ENCODE measurements at regions not wholly inside any gene's neighbourhood (a gene's known extent, or its start where the extent isn't known, plus 50 kb on each side); places are given as distances from the start of the nearest gene placed in this dataset.
"Not testable (repeated sequence)": the region's sequence is repeated elsewhere in the genome, so short reads cannot be mapped to it uniquely, and the experiment has no call there.

DNA sequence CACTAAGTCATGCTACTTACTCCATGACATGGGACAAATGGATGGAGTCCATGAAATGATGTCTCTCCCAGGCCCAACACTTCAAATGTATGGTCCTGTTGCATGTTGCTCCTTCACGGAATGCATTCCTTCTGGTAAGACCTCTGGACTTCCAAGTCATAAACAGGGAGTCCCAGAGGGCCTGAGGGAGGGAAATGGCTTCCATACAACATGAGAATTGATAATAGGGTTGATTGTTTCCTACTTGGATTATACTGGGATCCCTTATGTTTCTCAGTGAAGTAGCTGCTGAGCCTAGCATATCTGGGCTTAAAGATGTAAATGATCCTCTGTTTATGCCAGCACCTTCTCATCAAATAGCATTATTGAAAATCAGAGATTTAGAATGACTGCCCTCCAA lies 104.2 kb upstream of the MAGI3 start:
- no peak overlapping the region for H3K27ac ChIP-seq (ENCODE audit: low read depth, low read length)
- no peaks in the 10 kb centered on the region for H3K36me3 ChIP-seq (ENCODE audit: control insufficient read depth in 1 of 2, insufficient read depth in 2 of 2, low read length in 2 of 2)
- no peak overlapping the region for H3K9ac ChIP-seq (ENCODE audit: low read depth in 1 of 2, low read length in 2 of 2)
- H3K4me3 ChIP-seq (ENCODE audit: low read depth in 1 of 2, low read length in 2 of 2), result no peak overlapping the region
- H3K4me1 ChIP-seq (ENCODE audit: control insufficient read depth in 1 of 2, insufficient read depth in 2 of 2, low read length in 2 of 2), result no peaks in the 10 kb centered on the region
- H3K9me3 ChIP-seq (ENCODE audit: control insufficient read depth in 1 of 2, low read length in 2 of 2), result no peaks in the 10 kb centered on the region
- no peaks in the 10 kb centered on the region for H3K27me3 ChIP-seq (ENCODE audit: control insufficient read depth in 1 of 2, insufficient read depth in 2 of 2, low read length in 2 of 2)

DNA sequence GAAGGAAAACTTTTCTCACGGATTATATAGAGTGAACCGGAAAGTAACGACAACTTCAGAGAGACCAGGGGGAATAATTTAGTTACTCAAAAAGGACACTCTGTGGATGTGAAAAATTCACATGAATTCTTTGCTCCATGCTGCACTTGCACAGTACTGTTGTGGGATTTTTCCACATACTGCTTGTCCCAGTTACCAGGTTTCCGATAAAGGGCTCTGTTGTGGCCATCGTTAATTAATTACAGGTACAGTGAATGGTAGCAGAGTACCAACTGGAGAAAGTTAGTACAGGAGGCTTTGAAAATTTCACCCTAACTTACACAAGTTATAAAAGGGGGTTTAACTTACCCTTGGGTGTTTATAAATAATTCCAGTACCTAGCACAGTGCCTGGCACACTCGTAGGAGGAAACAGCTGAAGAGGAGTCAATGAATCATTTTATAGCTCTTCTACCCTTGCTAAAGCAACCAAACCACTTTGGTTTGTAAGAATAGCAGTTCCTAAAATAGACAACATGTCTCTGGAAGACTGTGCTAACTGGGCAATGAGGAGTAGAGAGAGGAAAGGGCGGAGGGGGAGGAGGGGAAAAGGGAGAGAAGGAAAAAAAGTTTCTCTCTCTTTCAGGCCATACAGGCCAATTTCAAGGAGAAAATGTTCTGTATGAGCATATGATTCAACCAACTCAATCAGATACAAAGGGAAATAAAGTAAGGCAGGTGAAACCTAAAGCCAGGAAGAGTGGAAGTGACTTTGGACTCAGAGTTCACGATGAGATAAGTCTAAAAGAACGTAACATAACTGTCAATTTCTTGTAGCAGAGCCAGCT lies 98.3 kb upstream of the MAGI3 start:
- H3K9ac ChIP-seq (ENCODE audit: low read depth in 1 of 2, low read length in 2 of 2), result no peak overlapping the region
- H3K27me3 ChIP-seq (ENCODE audit: control insufficient read depth in 1 of 2, insufficient read depth in 2 of 2, low read length in 2 of 2), result no peaks in the 10 kb centered on the region
- no peaks in the 10 kb centered on the region for H3K9me3 ChIP-seq (ENCODE audit: control insufficient read depth in 1 of 2, low read length in 2 of 2)
- H3K4me3 ChIP-seq (ENCODE audit: low read depth in 1 of 2, low read length in 2 of 2), result no peak overlapping the region
- no peaks in the 10 kb centered on the region for H3K36me3 ChIP-seq (ENCODE audit: control insufficient read depth in 1 of 2, insufficient read depth in 2 of 2, low read length in 2 of 2)
- H3K4me1 ChIP-seq (ENCODE audit: control insufficient read depth in 1 of 2, insufficient read depth in 2 of 2, low read length in 2 of 2), result peaks cover 0 to 26% of the 10 kb centered on the region in 2 donors
- no peak overlapping the region for H3K27ac ChIP-seq (ENCODE audit: low read depth, low read length)

DNA sequence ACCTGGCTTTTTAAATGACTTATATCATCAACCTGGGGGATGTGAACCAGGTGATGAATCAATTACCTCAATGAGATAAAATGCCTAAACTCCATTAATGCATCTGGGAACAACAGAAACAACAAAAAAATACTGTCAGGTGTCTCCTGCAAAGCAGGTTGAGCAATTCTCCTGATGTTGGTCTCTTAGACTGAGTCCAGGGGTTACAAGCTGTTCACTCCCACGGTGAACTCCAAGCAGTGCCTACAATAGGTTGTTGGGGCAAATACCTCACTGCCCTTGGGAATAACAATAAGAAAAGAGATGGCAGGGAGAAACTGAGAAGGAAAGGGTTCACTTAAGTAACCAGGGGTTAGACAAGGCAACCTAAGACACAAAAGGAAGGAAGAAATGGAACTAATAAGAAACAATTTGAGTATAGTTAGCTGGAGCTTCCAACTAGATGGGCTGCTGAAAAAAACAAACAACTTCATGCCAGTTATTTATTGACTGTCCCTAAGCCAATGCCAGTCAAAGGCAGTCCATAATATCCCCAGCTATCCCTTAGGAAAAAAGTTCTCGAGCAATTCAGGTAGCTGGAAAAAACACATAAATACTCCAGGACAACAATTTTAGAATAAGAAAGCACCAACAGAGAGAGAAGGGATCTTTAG lies 97.6 kb upstream of the MAGI3 start:
- H3K27ac ChIP-seq (ENCODE audit: low read depth, low read length), result no peak overlapping the region
- no peaks in the 10 kb centered on the region for H3K9me3 ChIP-seq (ENCODE audit: control insufficient read depth in 1 of 2, low read length in 2 of 2)
- H3K27me3 ChIP-seq (ENCODE audit: control insufficient read depth in 1 of 2, insufficient read depth in 2 of 2, low read length in 2 of 2), result no peaks in the 10 kb centered on the region
- no peaks in the 10 kb centered on the region for H3K36me3 ChIP-seq (ENCODE audit: control insufficient read depth in 1 of 2, insufficient read depth in 2 of 2, low read length in 2 of 2)
- H3K4me1 ChIP-seq (ENCODE audit: control insufficient read depth in 1 of 2, insufficient read depth in 2 of 2, low read length in 2 of 2), result peaks cover 0 to 26% of the 10 kb centered on the region in 2 donors
- H3K9ac ChIP-seq (ENCODE audit: low read depth in 1 of 2, low read length in 2 of 2), result no peak overlapping the region
- H3K4me3 ChIP-seq (ENCODE audit: low read depth in 1 of 2, low read length in 2 of 2), result no peak overlapping the region

DNA sequence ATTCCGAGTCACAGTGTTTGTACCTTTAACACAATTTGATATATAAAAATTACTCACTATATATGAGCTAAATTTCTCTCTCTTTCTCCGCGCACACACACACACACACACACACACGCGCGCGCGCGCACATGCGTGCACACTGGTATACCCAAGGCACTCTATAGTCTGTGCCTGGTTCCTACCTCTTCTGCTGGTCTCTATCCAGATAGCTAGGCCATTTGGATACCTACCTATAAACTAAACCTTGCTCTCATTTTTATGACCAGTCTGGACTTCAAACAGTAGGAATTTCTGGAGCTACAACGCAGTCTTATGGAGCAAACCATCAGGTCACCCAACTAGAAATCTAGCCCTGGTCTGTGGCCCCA lies 97.1 kb upstream of the MAGI3 start:
- H3K27ac ChIP-seq (ENCODE audit: low read depth, low read length), result no peak overlapping the region
- no peaks in the 10 kb centered on the region for H3K36me3 ChIP-seq (ENCODE audit: control insufficient read depth in 1 of 2, insufficient read depth in 2 of 2, low read length in 2 of 2)
- H3K9ac ChIP-seq (ENCODE audit: low read depth in 1 of 2, low read length in 2 of 2), result no peak overlapping the region
- H3K27me3 ChIP-seq (ENCODE audit: control insufficient read depth in 1 of 2, insufficient read depth in 2 of 2, low read length in 2 of 2), result no peaks in the 10 kb centered on the region
- H3K9me3 ChIP-seq (ENCODE audit: control insufficient read depth in 1 of 2, low read length in 2 of 2), result no peaks in the 10 kb centered on the region
- peaks cover 0 to 26% of the 10 kb centered on the region in 2 donors for H3K4me1 ChIP-seq (ENCODE audit: control insufficient read depth in 1 of 2, insufficient read depth in 2 of 2, low read length in 2 of 2)
- H3K4me3 ChIP-seq (ENCODE audit: low read depth in 1 of 2, low read length in 2 of 2), result no peak overlapping the region

DNA sequence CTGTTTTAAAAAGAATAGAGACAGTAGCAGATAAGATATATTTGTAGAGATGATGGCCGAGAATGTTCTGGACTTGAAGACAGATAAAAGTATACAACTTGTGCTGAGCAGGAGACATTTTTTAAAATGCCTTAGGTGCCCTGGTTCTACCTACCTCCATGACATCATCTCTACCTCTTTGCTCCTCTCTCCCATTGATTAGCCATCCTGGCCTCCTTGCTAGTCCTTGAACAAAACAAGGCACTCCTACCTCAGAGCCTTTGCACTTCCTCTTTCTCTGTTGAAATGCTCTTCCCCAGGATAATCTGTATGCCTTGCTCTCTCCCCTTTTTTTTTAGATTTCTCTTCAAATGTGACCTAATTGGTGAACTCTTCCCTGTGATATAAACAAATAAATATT lies 92.6 kb upstream of the MAGI3 start:
- H3K27me3 ChIP-seq (ENCODE audit: control insufficient read depth in 1 of 2, insufficient read depth in 2 of 2, low read length in 2 of 2), result no peaks in the 10 kb centered on the region
- H3K4me1 ChIP-seq (ENCODE audit: control insufficient read depth in 1 of 2, insufficient read depth in 2 of 2, low read length in 2 of 2), result peaks cover 0 to 11% of the 10 kb centered on the region in 2 donors
- H3K9me3 ChIP-seq (ENCODE audit: control insufficient read depth in 1 of 2, low read length in 2 of 2), result no peaks in the 10 kb centered on the region
- no peak overlapping the region for H3K9ac ChIP-seq (ENCODE audit: low read depth in 1 of 2, low read length in 2 of 2)
- no peak overlapping the region for H3K4me3 ChIP-seq (ENCODE audit: low read depth in 1 of 2, low read length in 2 of 2)
- no peak overlapping the region for H3K27ac ChIP-seq (ENCODE audit: low read depth, low read length)
- no peaks in the 10 kb centered on the region for H3K36me3 ChIP-seq (ENCODE audit: control insufficient read depth in 1 of 2, insufficient read depth in 2 of 2, low read length in 2 of 2)

DNA sequence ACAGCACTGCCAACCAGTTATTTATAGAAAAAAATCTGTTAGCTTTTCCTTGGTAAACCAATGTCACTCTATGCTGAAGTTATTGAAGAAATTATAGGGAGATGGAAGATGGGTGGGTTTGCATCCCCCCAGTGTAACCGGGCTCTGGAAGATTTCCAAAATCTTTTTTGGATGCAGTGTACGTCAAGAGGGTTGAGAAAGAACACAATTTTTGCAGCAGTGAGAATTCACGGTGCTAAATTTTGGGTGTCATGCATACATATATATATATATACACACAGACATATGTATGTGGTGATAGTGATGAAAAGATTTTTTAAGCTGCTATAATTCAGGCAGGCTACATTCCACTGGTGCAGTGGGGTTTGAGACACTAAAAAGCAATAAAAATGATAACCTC lies 91.4 kb upstream of the MAGI3 start:
- H3K27ac ChIP-seq (ENCODE audit: low read depth, low read length), result no peak overlapping the region
- no peaks in the 10 kb centered on the region for H3K27me3 ChIP-seq (ENCODE audit: control insufficient read depth in 1 of 2, insufficient read depth in 2 of 2, low read length in 2 of 2)
- H3K36me3 ChIP-seq (ENCODE audit: control insufficient read depth in 1 of 2, insufficient read depth in 2 of 2, low read length in 2 of 2), result no peaks in the 10 kb centered on the region
- H3K4me3 ChIP-seq (ENCODE audit: low read depth in 1 of 2, low read length in 2 of 2), result no peak overlapping the region
- no peaks in the 10 kb centered on the region for H3K9me3 ChIP-seq (ENCODE audit: control insufficient read depth in 1 of 2, low read length in 2 of 2)
- H3K9ac ChIP-seq (ENCODE audit: low read depth in 1 of 2, low read length in 2 of 2), result no peak overlapping the region
- H3K4me1 ChIP-seq (ENCODE audit: control insufficient read depth in 1 of 2, insufficient read depth in 2 of 2, low read length in 2 of 2), result no peaks in the 10 kb centered on the region

DNA sequence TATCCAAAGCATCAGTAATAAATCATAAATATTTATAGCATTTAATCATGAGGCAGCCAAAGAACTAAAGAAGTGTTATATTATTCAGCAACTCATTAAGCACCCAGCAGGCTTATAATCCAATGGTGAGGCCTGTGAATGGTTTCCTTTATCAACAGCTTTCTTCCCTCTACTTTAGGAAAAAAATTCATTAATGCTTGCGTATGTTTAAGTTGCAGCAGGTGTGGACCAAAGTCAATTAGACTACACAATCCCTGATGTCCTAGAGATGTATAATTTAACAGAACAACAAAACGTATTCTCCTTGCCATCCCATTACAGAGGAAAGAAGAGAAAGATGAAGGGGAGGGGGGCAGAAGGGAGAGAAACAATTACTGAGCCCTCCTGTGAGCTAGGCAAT lies 87.7 kb upstream of the MAGI3 start:
- H3K27ac ChIP-seq (ENCODE audit: low read depth, low read length), result no peak overlapping the region
- no peaks in the 10 kb centered on the region for H3K36me3 ChIP-seq (ENCODE audit: control insufficient read depth in 1 of 2, insufficient read depth in 2 of 2, low read length in 2 of 2)
- H3K4me3 ChIP-seq (ENCODE audit: low read depth in 1 of 2, low read length in 2 of 2), result no peak overlapping the region
- H3K9ac ChIP-seq (ENCODE audit: low read depth in 1 of 2, low read length in 2 of 2), result no peak overlapping the region
- H3K27me3 ChIP-seq (ENCODE audit: control insufficient read depth in 1 of 2, insufficient read depth in 2 of 2, low read length in 2 of 2), result no peaks in the 10 kb centered on the region
- no peaks in the 10 kb centered on the region for H3K9me3 ChIP-seq (ENCODE audit: control insufficient read depth in 1 of 2, low read length in 2 of 2)
- H3K4me1 ChIP-seq (ENCODE audit: control insufficient read depth in 1 of 2, insufficient read depth in 2 of 2, low read length in 2 of 2), result no peaks in the 10 kb centered on the region

DNA sequence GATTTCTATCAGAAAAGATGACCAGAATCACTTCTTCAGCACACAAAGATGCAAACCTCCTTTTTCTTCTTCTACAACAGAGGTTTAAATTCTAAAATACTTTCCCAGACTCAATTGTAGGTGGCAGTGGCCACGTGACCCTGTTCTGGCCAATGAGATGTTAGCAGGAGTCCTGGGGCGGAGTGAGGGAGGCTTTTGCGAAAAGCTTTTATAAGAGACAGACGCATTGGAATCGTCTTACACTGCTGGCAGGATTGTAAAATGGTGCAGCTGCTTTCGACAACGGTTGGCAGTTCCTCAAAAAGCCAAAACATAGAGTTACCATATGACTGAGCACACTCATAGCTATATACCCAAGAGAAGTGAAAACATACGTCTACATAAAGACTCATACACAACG lies 87.0 kb upstream of the MAGI3 start:
- H3K9ac ChIP-seq (ENCODE audit: low read depth in 1 of 2, low read length in 2 of 2), result no peak overlapping the region
- H3K4me3 ChIP-seq (ENCODE audit: low read depth in 1 of 2, low read length in 2 of 2), result no peak overlapping the region
- H3K27me3 ChIP-seq (ENCODE audit: control insufficient read depth in 1 of 2, insufficient read depth in 2 of 2, low read length in 2 of 2), result no peaks in the 10 kb centered on the region
- H3K36me3 ChIP-seq (ENCODE audit: control insufficient read depth in 1 of 2, insufficient read depth in 2 of 2, low read length in 2 of 2), result no peaks in the 10 kb centered on the region
- H3K27ac ChIP-seq (ENCODE audit: low read depth, low read length), result no peak overlapping the region
- H3K4me1 ChIP-seq (ENCODE audit: control insufficient read depth in 1 of 2, insufficient read depth in 2 of 2, low read length in 2 of 2), result no peaks in the 10 kb centered on the region
- no peaks in the 10 kb centered on the region for H3K9me3 ChIP-seq (ENCODE audit: control insufficient read depth in 1 of 2, low read length in 2 of 2)

DNA sequence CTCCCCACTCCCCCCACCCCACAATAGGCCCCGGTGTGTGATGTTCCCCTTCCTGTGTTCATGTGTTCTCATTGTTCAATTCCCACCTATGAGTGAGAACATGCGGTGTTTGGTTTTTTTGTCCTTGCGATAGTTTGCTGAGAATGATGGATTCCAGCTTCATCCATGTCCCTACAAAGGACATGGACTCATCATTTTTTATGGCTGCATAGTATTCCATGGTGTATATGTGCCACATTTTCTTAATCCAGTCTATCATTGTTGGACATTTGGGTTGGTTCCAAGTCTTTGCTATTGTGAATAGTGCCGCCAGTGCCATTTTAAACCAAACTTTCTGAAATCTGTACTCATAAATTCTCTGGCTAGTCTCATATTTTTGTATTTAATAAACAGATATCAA lies 85.3 kb upstream of the MAGI3 start:
- H3K27me3 ChIP-seq (ENCODE audit: control insufficient read depth in 1 of 2, insufficient read depth in 2 of 2, low read length in 2 of 2); H3K27ac ChIP-seq (ENCODE audit: low read depth, low read length); H3K9ac ChIP-seq (ENCODE audit: low read depth in 1 of 2, low read length in 2 of 2); H3K4me1 ChIP-seq (ENCODE audit: control insufficient read depth in 1 of 2, insufficient read depth in 2 of 2, low read length in 2 of 2); H3K4me3 ChIP-seq (ENCODE audit: low read depth in 1 of 2, low read length in 2 of 2); H3K9me3 ChIP-seq (ENCODE audit: control insufficient read depth in 1 of 2, low read length in 2 of 2); H3K36me3 ChIP-seq (ENCODE audit: control insufficient read depth in 1 of 2, insufficient read depth in 2 of 2, low read length in 2 of 2): not testable (repeated sequence)

DNA sequence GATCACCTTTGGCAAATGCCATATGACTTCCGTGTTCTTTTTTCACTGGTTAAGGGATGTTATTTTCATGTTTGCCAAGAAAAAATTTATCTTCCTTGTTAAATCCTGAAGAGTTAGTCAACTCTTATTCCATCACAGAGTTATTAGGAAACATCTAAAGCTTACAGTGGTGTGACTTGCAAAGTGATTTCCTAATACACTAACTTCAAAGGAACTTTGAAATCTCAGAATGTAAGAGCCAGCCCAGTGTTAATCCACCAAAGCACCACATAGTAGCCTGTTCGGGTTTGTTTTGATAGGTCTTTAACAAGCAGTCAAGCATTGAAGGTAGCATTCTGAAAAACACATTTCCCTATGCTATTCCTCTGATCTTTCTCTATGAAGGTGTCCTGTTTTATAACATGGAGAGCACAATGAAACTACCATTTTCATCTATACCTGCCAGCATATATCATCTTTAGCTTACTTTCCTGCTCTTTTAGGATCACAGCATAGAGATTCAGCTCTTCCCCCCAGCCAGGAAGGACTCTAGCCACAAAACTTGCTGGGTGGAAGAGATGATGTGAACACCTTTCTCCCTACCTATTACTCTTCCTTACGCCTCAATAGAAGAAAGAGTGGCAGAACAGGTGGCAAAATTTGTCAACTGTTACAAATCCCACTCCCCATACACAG lies 82.4 kb upstream of the MAGI3 start:
- H3K4me1 ChIP-seq (ENCODE audit: control insufficient read depth in 1 of 2, insufficient read depth in 2 of 2, low read length in 2 of 2), result no peaks in the 10 kb centered on the region
- H3K27ac ChIP-seq (ENCODE audit: low read depth, low read length), result no peak overlapping the region
- H3K36me3 ChIP-seq (ENCODE audit: control insufficient read depth in 1 of 2, insufficient read depth in 2 of 2, low read length in 2 of 2), result no peaks in the 10 kb centered on the region
- no peaks in the 10 kb centered on the region for H3K9me3 ChIP-seq (ENCODE audit: control insufficient read depth in 1 of 2, low read length in 2 of 2)
- H3K4me3 ChIP-seq (ENCODE audit: low read depth in 1 of 2, low read length in 2 of 2), result no peak overlapping the region
- H3K27me3 ChIP-seq (ENCODE audit: control insufficient read depth in 1 of 2, insufficient read depth in 2 of 2, low read length in 2 of 2), result no peaks in the 10 kb centered on the region
- H3K9ac ChIP-seq (ENCODE audit: low read depth in 1 of 2, low read length in 2 of 2), result no peak overlapping the region
